ENCODE measurements at regions not wholly inside any gene's neighbourhood (a gene's known extent, or its start where the extent isn't known, plus 50 kb on each side); places are given as distances from the start of the nearest gene placed in this dataset.

DNA sequence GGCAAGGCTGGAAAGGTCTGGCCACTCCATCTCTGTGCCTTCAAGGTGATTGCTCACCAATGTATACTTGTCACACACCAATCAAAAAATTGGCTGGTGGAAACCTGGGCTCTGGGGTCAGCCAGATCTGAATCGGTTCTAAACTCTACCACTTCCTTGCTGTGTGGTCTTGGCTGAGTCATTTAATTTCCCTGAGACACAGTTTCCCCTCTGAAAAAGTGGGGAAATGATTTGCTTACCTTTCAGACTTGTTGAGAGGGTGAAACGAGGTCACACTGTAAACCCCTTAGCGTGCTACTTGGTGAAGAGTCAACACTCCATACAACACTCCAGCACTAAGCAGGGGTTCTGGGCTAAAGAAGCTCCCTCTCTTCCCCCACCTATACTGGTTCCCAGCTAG lies 252.3 kb upstream of the ZIC3 start:
- Mint-ChIP-seq H3K27me3 (ENCODE audit: unreplicated experiment) (no peaks in the 10 kb centered on the region), H3K4me3 (ENCODE audit: unreplicated experiment) (no peak overlapping the region), H3K4me1 (ENCODE audit: low read depth, unreplicated experiment) (no peaks in the 10 kb centered on the region), H3K27ac (ENCODE audit: unreplicated experiment) (no peak overlapping the region), H3K36me3 (ENCODE audit: unreplicated experiment) (no peaks in the 10 kb centered on the region), H3K9me3 (ENCODE audit: unreplicated experiment) (peaks cover 3% of the 10 kb centered on the region)
- DNase-seq = no peak
- TF ChIP-seq CTCF (IDR thresholded peaks at IDR 0.05; ENCODE audit: partially characterized antibody, unreplicated experiment) = no peak

DNA sequence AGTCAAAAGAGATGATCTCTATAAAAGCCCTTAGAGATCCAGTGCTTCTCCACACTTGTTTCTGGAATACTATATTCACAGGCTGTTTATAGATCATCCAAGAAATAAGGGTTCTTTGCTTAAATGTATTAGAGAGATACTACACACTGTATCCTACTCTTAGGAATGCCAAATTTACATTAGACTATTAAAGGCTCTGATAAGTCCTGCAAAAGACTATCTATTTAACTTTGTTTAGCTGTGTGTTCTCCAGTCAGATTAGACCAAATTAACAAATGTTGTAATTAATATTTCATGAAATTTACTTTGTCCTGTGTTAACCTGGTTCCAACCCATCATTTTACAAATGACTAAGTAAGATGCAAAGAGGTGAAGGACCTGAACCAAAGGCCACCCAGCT lies 260.5 kb upstream of the ZIC3 start:
- TF ChIP-seq CTCF (IDR thresholded peaks at IDR 0.05; ENCODE audit: partially characterized antibody, unreplicated experiment) = no peak
- H3K4me1 Mint-ChIP-seq (ENCODE audit: low read depth, unreplicated experiment) = no peaks in the 10 kb centered on the region
- no peaks in the 10 kb centered on the region for H3K36me3 Mint-ChIP-seq (ENCODE audit: unreplicated experiment)
- H3K27ac Mint-ChIP-seq (ENCODE audit: unreplicated experiment) = no peak overlapping the region
- H3K27me3 Mint-ChIP-seq (ENCODE audit: unreplicated experiment) = no peaks in the 10 kb centered on the region
- H3K4me3 Mint-ChIP-seq (ENCODE audit: unreplicated experiment) = no peak overlapping the region
- no peak for DNase-seq
- no peaks in the 10 kb centered on the region for H3K9me3 Mint-ChIP-seq (ENCODE audit: unreplicated experiment)

GRCh38 chrX:137297167-137297566 lies 263.4 kb upstream of the GPR101 start:
- Mint-ChIP-seq H3K27me3 (ENCODE audit: unreplicated experiment) (peaks cover 4% of the 10 kb centered on the region), H3K27ac (ENCODE audit: unreplicated experiment) (no peak overlapping the region), H3K4me1 (ENCODE audit: low read depth, unreplicated experiment) (no peaks in the 10 kb centered on the region), H3K36me3 (ENCODE audit: unreplicated experiment) (no peaks in the 10 kb centered on the region), H3K4me3 (ENCODE audit: unreplicated experiment) (no peak overlapping the region), H3K9me3 (ENCODE audit: unreplicated experiment) (no peaks in the 10 kb centered on the region)
- no peak for DNase-seq
- TF ChIP-seq CTCF (IDR thresholded peaks at IDR 0.05; ENCODE audit: partially characterized antibody, unreplicated experiment) = no peak

- no peak for DNase-seq
- no peak overlapping the region for H3K27ac Mint-ChIP-seq (ENCODE audit: unreplicated experiment)
- no peaks in the 10 kb centered on the region for H3K4me1 Mint-ChIP-seq (ENCODE audit: low read depth, unreplicated experiment)
- H3K36me3 Mint-ChIP-seq (ENCODE audit: unreplicated experiment) = no peaks in the 10 kb centered on the region
- H3K27me3 Mint-ChIP-seq (ENCODE audit: unreplicated experiment) = no peaks in the 10 kb centered on the region
- no peak overlapping the region for H3K4me3 Mint-ChIP-seq (ENCODE audit: unreplicated experiment)
- TF ChIP-seq CTCF (IDR thresholded peaks at IDR 0.05; ENCODE audit: partially characterized antibody, unreplicated experiment) = no peak
- H3K9me3 Mint-ChIP-seq (ENCODE audit: unreplicated experiment) = no peaks in the 10 kb centered on the region
Observed at GRCh38 chrX:137290011-137290410, 256.2 kb upstream of the GPR101 start.

DNA sequence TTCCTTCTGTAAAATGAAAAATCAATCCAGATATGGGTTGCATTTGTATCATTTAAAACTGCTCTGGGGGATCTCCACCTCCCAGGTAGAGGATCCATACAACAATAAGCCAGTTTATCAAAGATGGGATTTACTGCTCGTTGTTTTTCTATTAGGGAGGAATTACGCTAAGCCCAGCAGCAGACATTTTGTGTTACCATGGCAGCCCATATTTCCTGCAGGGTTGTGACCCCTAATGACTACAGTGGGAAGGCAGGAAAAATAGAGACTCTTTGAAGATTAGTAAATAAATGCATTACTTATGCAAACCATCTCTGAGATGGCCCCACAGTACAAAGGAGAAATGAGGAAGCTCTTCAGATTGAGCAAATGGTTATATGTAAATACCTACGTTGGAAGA lies 253.4 kb upstream of the GPR101 start:
- Mint-ChIP-seq H3K4me1 (ENCODE audit: low read depth, unreplicated experiment) (no peaks in the 10 kb centered on the region), H3K27ac (ENCODE audit: unreplicated experiment) (no peak overlapping the region), H3K4me3 (ENCODE audit: unreplicated experiment) (no peak overlapping the region), H3K27me3 (ENCODE audit: unreplicated experiment) (peaks cover 1% of the 10 kb centered on the region), H3K9me3 (ENCODE audit: unreplicated experiment) (no peaks in the 10 kb centered on the region), H3K36me3 (ENCODE audit: unreplicated experiment) (no peaks in the 10 kb centered on the region)
- no peak for TF ChIP-seq CTCF (IDR thresholded peaks at IDR 0.05; ENCODE audit: partially characterized antibody, unreplicated experiment)
- no peak for DNase-seq
